GM18505 (cell line): ENCODE measurements at regions not wholly inside any gene's neighbourhood (a gene's known extent, or its start where the extent isn't known, plus 50 kb on each side); places are given as distances from the start of the nearest gene placed in this dataset.

Experiments used
- ATAC-seq: cut with Tn5 transposase; IDR thresholded peaks from one replicate; pipeline ENCODE4 v1.9.1; 2021; ENCODE audit not compliant: unreplicated experiment
- POLR2A ChIP-seq: IDR thresholded peaks from 4 replicates; pipeline ENCODE4 v1.6.1; 2011; ENCODE audit warnings: borderline replicate concordance; ENCODE audit not compliant: insufficient read depth, insufficient read length; ENCODE audit errors: extremely low read depth

DNA sequence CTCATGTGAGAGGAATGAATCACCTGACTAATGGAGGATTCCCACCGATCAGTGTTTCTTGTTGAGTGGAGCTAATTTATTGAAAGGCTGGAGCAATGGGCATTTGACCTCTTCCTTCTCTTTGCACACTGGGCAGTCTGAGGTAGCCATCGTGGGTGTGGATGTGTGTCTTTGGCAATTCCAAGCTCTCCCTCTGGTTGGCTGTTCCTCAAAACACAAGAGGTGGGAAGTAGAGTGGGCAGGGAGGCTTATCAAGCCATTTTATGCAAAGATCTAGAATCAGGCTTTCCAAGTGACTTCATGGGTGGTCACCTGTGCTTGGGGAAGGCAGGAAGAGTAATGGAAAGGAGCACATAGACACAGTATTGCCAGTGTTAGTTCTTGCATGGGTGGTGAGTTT, 154.8 kb downstream of the INSIG2 start:
- no peak for ATAC-seq
- no peak for TF ChIP-seq POLR2A

DNA sequence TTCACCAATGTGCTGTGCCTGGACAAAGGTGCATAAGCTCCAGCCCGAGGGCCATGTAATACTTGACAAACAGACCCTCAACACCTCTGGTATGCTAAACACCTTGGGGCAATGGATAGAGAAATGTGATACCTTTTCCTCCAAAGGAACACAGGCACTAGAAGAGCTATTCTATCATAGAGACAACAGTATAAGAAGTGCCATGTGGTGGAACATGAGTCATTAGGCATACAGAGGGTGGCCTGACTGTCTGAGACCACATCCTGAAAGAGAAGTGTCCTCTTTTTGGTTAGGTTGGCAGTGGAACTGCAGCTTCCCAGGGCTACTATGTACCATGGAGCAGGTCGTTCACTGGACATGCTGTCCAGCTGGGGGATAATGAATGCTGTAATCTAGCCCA, 153.9 kb downstream of the INSIG2 start:
- peak; percentile 69 for ATAC-seq
- no peak for TF ChIP-seq POLR2A

DNA sequence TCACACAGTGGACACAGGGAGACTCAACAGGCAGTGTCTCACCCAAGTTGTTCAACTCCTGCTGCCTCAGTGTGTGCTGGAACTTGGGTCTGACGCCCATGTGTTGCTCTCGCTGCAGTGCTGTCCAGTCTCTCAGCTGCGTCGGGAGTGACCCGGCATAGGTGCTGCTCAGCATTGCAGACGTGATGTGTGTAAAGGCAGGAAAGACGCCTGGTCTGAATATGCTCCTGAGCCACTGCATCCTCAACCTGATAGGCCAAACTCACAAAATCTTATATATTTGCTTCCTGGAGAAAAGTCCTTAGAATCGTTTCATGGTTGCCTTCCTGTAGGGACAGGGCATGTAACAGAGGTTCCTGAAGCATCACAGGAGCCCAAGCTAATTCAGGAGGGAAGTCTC, 152.9 kb downstream of the INSIG2 start:
- TF ChIP-seq POLR2A, result no peak
- no peak for ATAC-seq

DNA sequence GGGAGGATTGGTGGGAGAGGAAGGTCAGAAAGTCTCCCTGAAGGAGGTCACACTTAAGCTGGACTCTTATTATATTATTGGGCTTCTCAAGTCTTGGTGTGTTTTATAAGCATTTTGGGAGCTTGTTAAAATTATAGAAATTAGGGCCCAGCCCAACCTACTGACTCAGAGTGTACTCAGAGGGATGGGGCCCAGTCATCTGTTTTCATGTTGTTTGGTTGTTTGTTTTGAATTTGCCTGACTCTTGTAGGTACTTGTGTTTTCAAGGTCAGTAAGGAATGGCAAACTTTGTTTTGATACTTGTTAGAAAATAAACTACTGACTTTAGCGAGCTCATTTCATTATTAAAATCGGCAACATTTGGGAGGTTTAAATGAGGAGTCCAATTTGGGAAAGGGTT, 152.0 kb downstream of the INSIG2 start:
- TF ChIP-seq POLR2A, result no peak

DNA sequence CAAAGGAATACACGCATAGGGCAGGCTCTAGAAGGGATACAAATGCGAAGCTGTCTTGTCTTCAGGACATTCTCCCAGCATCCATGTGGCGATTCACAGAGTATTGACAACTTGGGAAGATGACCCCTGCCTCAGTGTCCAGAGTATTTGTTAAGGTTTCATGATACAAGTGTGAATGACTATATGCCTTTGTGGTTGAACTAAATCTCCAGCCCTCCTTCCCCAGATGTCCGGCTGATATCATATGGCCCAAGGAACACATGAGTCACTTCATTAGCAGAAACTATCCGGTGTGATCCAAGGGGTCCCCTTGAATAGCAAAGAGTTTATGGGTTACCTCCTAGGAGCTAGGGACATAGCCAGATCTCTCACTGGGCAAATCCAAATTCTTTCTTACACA, 151.0 kb downstream of the INSIG2 start:
- ATAC-seq, result no peak
- no peak for TF ChIP-seq POLR2A

More for the DNA sequence above, 152.0 kb downstream of the INSIG2 start:
- no peak for ATAC-seq

DNA sequence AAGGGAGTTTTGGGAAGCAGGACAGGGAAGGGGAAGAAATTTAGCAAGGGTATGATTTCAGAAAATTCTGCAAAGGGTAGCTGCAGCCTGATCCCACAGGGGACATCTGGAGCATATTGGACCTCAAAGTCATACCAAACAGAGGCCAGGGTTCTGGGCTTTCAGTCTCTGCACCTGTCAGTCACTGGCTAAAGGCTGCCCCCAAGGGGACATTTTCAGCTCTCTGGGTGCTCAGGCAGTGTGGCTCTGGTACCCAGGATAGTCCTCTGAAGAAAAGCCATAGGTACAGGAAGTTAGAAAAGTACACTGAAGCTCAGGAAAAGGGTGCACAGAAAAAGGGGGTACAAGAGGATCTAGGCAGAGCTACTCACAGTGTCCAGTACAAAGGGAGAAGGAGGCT, 149.2 kb downstream of the INSIG2 start:
- no peak for ATAC-seq
- TF ChIP-seq POLR2A, result no peak

DNA sequence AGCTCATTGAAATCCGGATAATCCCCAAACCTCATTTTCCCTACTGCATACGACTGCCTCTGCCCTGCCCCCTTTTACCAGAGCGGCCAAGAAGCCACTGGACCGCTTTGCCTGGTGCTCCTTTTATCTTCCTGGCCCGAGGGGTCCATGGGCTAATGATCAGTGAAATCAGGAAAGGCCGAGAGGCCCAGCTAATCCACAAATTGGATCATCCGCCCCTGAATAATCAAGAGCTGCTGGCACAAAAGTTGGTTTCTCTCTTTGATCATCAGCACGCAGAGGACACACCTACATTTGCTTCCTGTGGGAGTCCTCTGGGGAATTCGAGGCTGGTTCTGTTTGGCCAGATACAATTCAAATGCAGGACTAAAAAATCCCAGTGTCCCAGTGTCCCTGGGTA, 144.5 kb downstream of the INSIG2 start:
- no peak for ATAC-seq
- no peak for TF ChIP-seq POLR2A

DNA sequence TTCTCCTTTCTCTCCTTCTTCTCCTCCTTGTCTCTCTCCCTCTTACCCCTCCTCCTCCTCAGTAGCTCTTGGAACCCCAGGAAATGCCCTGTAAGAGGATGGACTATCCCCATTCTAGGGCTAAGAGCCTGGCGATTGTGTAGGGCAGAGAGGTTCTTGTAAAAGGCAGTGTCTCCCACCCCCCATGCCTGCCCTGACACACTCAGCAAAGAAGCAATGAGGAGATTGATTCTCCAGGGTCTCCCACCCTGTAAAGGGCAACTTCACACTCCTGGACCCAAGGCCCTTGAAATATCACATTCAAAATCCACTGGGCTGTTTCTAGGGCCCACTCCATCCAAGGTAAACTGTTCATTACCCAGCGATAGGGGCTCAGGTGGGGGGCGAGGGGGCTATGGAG, 144.1 kb downstream of the INSIG2 start:
- no peak for ATAC-seq
- TF ChIP-seq POLR2A, result no peak

DNA sequence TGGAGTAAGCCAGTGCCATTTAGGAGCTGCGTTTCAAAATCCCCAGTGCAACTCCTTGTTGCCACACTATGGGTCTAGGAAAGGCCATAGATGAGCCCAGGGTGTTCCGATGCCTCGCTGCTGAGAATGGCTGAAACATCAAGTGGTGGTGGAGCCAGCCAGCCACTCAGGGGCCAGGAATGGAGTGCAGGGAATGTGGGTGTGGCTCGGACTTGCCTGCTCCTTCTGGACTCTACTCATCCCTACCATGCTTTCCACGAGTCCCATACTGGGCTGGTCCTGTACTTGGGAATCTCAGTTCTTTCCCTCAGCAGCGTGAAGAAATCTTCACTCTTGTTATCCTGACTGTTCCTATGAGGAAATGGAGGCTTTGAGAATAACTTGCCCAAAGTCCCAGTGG, 143.5 kb downstream of the INSIG2 start:
- ATAC-seq, result no peak
- TF ChIP-seq POLR2A, result no peak

DNA sequence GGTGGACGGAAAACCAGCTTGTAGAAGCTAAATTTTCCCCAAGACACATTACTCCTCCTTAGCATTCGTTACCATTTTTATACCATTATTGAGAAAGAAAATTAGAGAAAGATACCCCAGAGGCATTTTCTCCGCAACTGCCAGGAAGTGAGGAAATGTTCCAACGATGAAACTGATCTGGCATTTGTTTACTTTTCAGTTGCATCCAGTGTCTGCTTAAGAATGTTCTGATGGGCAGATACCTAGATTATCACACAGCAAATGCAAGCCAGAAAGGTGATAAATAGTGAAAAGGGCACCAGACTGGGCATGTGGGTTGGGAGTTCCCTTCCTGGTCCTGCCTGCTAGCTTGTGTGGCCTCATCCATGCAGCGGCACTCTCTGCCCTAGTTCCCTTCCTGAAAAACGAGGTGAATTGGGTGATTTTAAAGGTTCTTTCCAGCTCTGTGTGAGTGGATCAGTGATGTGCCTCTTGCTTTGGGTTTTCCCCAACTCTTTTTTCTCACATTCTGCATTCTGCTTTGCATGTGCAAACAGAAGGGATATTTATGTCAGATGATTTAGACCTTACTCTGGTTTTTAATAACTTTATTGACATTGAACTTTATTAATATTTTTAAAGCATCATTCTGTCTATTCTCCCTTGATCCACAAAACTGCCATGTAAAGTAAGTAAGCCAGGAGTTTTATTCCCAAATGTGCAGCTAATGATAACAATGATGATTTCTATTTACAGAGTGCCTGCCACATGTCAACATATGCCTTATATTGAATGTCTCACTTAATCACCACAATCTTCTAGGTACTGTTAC, 139.6 kb downstream of the INSIG2 start:
- ATAC-seq, result no peak
- no peak for TF ChIP-seq POLR2A

DNA sequence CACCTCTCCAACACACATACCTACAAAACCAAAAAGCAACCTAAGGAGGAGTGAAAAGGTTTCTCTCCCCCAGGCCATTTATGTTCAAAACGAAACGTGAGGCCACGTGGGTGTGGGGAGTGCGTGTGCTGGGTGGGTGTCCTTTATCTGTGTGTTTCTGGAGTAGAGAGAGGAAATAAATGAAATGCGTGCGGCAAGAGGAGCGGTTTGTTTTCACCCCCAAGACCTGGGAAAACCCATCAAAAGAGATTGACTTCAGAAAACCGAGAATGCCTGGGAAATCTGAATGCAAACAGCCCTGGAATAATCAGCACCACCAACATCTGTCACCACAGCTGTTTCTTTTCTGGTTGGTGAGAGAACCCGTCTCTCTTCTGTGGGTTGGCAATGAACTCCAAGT, 137.4 kb downstream of the INSIG2 start:
- TF ChIP-seq POLR2A, result no peak
- ATAC-seq, result no peak

DNA sequence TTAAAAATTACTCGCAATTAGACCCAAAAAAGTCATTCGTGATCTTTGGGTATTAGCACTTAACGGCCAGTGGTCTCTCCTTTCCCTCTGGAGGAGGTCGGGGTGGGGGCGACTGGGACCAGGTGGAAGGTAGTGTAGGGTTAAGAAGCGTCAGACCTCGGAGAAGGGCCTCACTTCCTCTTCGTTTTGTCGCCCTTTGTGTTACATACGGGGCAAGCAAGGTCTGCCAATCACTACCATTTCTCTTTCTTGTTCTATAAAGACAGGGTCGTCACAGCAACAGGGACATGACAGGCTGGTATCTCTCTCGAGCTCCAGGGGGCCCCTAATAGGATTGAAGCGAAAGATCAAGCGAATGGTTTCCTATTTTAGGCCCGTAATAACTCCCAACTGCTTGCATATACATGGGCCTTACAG, 136.6 kb downstream of the INSIG2 start:
- ATAC-seq, result no peak
- no peak for TF ChIP-seq POLR2A

DNA sequence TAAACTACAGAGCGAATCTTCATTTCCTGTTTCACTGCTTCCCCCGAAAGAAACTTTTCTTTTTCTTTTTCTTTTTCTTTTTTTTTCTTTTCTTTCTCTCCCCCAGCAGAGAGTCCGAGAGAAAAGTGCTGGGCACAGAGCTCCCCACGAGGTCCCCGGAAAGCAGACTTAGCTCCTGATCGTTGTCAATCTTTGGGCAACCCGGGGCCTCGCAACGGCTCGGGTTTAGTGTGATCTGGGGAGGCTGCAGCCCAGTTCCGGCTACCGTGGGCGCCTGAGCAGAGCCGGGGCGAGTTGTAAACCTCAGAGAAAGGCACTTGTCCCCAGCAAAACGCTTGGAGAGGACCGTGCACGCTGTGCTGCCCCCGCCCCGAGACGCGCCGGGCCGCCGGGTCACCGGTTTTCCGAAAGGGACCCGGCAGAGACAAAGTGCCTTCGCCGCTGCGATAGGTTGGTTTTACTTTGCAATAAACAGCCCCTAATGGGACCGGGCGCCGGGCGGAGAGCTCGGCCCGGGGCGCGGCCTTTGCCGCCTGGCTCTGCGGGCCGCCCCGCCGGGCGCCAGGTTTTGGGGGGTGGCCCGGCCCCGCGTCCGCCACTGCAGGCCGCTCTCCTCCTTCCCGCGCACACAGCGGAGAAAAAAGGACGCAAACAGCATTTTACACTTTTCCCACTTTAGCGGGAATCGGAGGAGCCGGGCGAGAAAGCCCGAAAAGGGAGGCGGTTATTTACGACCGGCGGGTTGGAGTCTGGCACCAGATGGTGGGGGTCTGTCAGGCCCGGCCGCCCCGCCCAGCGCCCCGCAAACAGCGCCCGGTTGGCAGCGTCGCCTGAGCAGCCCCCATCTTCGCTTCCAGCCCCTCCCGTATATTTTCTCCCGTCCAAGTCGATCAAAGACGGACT, 136.0 kb downstream of the INSIG2 start:
- TF ChIP-seq POLR2A, result peak; percentile 18
- ATAC-seq, result peak; percentile 48
